ENCODE measurements at regions not wholly inside any gene's neighbourhood (a gene's known extent, or its start where the extent isn't known, plus 50 kb on each side); places are given as distances from the start of the nearest gene placed in this dataset.
"Not testable (repeated sequence)": the region's sequence is repeated elsewhere in the genome, so short reads cannot be mapped to it uniquely, and the experiment has no call there.

DNA sequence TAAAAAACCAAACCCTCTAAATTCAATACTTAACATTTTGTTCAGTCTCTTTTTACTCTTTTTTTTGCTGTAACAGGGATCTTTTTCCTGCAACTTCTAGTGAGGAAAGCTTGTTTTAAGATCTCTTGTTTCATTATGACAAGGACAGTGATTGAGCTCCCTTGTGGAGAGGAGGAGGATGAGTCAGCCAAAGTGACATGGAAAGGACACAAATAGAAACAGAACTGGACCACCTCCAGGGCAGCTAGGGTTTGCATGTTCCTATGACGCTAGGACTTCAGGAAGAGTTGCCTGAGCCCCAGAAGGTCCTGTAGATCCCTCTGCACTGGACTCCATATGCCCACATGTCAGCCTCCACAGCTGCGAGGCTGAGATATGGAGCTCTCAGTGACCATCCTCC is 212.6 kb upstream of the FAM78B start:
- no peak overlapping the region for H3K4me3 ChIP-seq (ENCODE audit: low read length)
- DNase-seq (ENCODE audit: low read depth, low spot score), result no peak

DNA sequence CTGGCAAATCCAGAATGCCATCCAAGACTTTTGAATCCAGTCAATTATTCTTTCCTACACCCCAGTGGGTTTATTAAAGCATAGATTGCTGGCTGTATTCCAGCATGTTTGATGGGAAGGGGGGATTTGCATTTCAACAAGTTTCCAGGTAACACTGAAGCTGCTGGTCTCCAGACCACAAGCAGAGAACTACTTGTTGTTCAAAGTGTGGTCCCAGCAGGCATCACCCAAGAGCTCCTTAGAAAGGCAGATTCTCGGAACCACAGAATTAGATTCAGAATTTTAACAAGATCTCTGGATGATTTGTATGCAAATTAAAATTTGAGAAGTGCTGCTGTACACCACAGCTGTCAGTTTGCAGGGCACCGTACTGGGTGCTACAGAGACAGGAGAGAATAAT is 216.3 kb upstream of the FAM78B start:
- no peak overlapping the region for H3K4me3 ChIP-seq (ENCODE audit: low read length)
- no peak for DNase-seq (ENCODE audit: low read depth, low spot score)

GRCh38 chr1:166383635-166384346 is 217.0 kb upstream of the FAM78B start:
- no peak for DNase-seq (ENCODE audit: low read depth, low spot score)
- no peak overlapping the region for H3K4me3 ChIP-seq (ENCODE audit: low read length)

DNA sequence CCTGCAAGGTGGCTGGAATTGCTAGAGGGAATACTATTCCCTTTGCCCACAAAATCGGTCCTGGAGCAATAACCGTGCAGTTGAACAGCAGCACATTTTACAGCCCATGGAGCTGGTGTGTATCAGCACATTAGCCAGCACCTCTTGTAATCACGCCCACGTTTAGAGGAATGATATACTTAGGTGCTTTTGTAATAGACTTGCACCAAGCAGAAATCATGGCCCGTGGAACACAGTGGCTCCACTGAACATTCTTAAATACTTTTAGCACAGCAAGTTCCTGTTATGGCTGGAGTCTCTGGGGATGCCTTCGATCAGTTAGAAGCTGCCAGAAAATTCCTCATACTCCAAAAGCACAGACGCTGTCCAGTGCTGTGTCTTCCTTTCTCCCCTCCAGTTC is 218.1 kb upstream of the FAM78B start:
- no peak overlapping the region for H3K4me3 ChIP-seq (ENCODE audit: low read length)

DNA sequence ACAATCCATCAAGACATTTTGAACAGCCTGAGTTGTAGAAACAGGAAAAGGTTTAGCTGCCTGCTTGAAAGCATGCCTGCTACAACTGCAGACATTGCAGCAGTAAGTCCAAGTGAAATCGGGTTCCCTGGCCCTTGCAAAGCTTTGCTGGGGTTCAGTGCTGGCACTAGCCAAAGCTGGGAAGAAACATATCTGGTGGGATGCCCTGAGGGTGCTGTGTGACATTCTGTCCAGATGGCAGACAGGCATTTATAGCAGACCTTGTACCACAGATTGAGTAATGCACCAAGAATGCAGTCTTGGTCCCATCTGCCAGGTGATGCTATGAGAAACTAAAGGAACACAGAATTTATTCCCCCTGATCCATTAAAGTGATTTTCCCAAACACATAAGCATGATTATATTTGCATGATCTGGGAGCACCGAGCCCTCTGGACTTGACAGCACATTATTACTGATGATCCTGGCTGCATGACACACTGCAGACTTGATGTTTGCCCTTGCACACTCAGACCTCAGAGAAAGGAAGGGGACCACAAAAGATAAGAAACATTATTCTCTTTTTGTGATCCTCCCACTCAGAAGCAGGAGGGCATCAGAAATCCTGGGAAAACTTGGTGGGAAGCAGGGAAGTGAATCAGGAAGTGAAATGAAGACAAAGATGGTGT is 223.7 kb upstream of the FAM78B start:
- H3K4me3 ChIP-seq (ENCODE audit: low read length), result no peak overlapping the region
- no peak for DNase-seq (ENCODE audit: low read depth, low spot score)

More for the DNA sequence above, 218.1 kb upstream of the FAM78B start:
- no peak for DNase-seq (ENCODE audit: low read depth, low spot score)

DNA sequence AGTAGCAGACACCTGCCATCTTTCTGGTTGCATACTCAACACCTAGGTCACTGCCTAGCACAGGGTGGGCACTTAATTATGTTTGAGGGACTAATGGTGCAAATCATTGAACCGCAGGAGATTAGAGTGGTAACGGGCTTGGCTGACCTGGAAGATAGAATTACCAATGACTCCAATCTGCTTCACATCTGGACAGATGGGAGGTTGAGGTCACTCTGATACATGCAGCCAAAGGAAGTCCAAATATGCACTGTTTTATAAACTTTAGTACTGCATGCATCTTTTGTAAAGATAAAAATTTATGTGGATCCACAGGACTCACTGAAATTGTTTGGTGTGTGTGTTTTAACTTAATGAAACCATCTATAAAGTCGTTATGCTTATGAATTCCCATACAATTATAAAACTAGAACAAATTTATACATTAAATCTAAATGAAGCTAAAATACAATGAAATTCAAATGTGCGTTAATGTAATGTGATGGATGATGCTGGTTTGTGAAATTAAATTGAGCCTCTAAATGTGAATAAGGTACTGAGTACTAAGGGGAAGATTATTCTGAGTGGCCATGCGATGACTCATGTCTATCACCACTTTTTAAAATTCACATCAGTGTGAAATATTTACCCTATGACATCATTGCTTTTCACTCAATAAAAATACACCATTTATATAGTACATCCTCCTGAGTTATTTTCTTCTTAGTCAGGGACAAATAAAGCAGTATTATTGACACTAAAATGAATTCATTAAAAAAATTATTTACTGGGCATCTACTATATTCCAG is 224.7 kb upstream of the FAM78B start:
- no peak for DNase-seq (ENCODE audit: low read depth, low spot score)
- no peak overlapping the region for H3K4me3 ChIP-seq (ENCODE audit: low read length)

DNA sequence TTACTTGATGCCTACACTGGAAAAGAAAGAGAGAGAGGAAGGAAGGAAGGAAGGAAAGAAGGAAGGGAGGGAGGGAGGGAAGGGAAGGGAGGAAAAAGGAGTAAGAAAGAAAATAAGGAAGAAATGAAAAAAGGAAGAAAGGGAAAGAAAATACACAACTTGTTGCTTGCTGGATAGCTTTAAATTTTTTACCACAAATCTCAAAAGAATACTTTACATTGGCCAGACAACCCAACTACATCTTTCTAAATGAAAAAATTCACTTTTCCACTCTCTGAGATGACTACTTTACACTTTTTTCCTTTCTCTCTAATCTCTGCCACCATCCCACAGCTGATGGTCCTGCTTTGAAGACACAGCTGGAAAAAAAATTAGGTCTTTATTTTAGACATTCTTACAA is 228.9 kb upstream of the FAM78B start:
- H3K4me3 ChIP-seq (ENCODE audit: low read length), result no peak overlapping the region
- DNase-seq (ENCODE audit: low read depth, low spot score), result no peak

DNA sequence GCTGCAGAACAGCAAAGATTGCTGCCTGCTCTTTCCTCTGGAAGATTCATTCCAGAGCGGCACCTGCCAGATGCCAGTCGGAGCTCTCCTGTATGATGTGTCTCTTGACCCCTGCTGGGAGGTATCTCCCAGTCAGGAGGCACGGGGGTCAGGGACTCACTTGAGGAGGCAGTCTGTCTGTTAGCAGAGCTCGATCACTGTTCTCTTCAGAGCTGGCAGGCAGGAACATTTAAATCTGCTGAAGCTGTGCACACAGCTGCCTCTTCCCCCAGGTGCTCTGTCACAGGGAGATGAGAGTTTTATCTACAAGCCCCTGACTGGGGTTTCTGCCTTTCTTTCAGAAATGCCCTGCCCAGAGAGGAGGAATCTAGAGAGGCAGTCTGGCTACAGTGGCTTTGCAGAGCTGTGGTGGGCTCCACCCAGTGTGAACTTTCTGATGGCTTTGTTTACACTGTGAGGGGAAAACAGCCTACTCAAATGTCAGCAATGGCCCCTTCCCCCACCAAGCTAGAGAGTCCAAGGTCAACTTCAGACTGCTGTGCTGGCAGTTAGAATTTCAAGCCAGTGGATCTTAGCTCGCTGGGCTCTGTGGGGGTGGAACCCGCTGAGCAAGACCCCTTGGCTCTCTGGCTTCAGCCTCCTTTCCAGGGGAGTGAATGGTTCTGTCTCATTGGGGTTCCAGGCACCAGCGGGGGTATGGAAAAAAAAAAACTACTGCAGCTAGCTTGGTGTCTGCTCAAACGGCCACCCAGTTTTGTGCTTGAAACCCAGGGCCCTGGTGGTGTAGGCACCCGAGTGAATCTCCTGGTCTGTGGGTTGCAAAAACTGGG is 242.7 kb upstream of the FAM78B start:
- not testable (repeated sequence) for DNase-seq (ENCODE audit: low read depth, low spot score); H3K4me3 ChIP-seq (ENCODE audit: low read length)

GRCh38 chr1:166410083-166410385 is 243.2 kb upstream of the FAM78B start:
- no peak for DNase-seq (ENCODE audit: low read depth, low spot score)
- no peak overlapping the region for H3K4me3 ChIP-seq (ENCODE audit: low read length)

DNA sequence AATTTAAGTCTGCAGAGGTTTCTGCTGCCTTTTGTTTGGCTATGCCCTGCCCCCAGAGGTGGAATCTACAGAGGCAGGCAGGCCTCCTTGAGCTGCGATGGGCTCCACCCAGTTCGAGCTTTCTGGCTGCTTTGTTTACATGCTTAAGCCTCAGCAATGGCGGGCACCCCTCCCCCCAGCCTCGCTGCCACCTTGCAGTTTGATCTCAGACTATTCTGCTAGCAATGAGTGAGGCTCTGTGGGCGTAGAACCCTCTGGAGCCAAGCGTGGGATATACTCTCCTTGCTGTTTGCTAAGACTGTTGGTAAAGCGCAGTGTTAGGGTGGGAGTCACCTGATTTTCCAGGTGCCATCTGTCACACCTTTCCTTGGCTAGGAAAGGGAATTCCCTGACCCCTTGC is 250.0 kb upstream of the FAM78B start:
- not testable (repeated sequence) for H3K4me3 ChIP-seq (ENCODE audit: low read length); DNase-seq (ENCODE audit: low read depth, low spot score)

GRCh38 chr1:166418344-166418933 is 251.6 kb upstream of the FAM78B start:
- no peak for DNase-seq (ENCODE audit: low read depth, low spot score)
- H3K4me3 ChIP-seq (ENCODE audit: low read length), result no peak overlapping the region

- H3K4me3 ChIP-seq (ENCODE audit: low read length), result not testable (repeated sequence)
Measured at GRCh38 chr1:166422586-166422985, 255.8 kb upstream of the FAM78B start.

DNA sequence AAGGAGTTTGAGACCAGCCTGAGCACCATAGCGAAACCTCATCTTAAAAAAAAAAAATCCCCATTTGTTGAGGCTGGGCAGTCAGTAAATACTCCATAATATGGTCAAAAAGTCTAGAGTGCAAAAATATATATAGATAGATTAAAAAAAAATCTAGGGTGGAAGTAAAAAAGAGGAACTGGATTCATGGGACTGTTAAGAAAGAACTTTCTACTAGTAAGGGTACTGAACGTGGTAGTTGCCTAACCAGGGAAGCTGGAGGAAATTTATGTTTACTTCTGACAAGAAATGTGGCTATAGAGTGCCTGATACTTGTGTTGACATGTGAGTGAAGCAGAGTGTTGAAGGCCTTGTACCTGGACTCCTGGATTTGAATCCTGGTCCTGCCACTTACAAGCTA is 265.9 kb upstream of the FAM78B start:
- no peak for DNase-seq (ENCODE audit: low read depth, low spot score)

More at GRCh38 chr1:166422586-166422985, 255.8 kb upstream of the FAM78B start:
- DNase-seq (ENCODE audit: low read depth, low spot score), result not testable (repeated sequence)

GRCh38 chr1:166433404-166434304 is 266.9 kb upstream of the FAM78B start:
- DNase-seq (ENCODE audit: low read depth, low spot score), result peak; percentile 35
- not testable (repeated sequence) for H3K4me3 ChIP-seq (ENCODE audit: low read length)

More for the DNA sequence above, 265.9 kb upstream of the FAM78B start:
- no peak overlapping the region for H3K4me3 ChIP-seq (ENCODE audit: low read length)

DNA sequence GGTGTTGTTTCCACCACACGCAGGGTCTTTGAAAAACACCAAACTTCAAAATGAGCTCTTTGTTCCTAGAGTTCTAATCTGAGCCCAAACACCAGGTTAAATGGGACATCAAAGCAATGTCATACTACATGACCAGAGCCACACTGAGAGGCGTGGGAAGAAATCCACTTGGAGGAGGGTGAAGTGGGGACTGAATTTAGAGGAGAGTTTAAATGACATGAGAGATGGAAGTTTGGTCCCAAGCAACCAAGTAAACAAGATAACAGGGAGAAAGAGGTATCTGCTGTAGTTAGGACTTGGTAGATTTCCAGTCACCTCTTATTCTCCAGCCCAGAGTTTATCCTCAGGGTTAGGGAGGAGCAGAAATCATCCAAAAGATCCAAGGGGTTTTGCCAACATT is 290.9 kb upstream of the FAM78B start:
- DNase-seq (ENCODE audit: low read depth, low spot score), result no peak
- H3K4me3 ChIP-seq (ENCODE audit: low read length), result no peak overlapping the region

GRCh38 chr1:166464333-166464732 is 297.5 kb upstream of the FAM78B start:
- no peak overlapping the region for H3K4me3 ChIP-seq (ENCODE audit: low read length)

GRCh38 chr1:166470014-166470413 is 303.2 kb upstream of the FAM78B start:
- DNase-seq (ENCODE audit: low read depth, low spot score), result no peak
- H3K4me3 ChIP-seq (ENCODE audit: low read length), result no peak overlapping the region

More at GRCh38 chr1:166464333-166464732, 297.5 kb upstream of the FAM78B start:
- no peak for DNase-seq (ENCODE audit: low read depth, low spot score)

- DNase-seq (ENCODE audit: low read depth, low spot score), result no peak
- no peak overlapping the region for H3K4me3 ChIP-seq (ENCODE audit: low read length)
Measured at GRCh38 chr1:166470441-166470840, 303.6 kb upstream of the FAM78B start.

All from Jurkat, Clone E6-1 (cell line).